ENCODE measurements at regions not wholly inside any gene's neighbourhood (a gene's known extent, or its start where the extent isn't known, plus 50 kb on each side); places are given as distances from the start of the nearest gene placed in this dataset.
"Not testable (repeated sequence)": the region's sequence is repeated elsewhere in the genome, so short reads cannot be mapped to it uniquely, and the experiment has no call there.

DNA sequence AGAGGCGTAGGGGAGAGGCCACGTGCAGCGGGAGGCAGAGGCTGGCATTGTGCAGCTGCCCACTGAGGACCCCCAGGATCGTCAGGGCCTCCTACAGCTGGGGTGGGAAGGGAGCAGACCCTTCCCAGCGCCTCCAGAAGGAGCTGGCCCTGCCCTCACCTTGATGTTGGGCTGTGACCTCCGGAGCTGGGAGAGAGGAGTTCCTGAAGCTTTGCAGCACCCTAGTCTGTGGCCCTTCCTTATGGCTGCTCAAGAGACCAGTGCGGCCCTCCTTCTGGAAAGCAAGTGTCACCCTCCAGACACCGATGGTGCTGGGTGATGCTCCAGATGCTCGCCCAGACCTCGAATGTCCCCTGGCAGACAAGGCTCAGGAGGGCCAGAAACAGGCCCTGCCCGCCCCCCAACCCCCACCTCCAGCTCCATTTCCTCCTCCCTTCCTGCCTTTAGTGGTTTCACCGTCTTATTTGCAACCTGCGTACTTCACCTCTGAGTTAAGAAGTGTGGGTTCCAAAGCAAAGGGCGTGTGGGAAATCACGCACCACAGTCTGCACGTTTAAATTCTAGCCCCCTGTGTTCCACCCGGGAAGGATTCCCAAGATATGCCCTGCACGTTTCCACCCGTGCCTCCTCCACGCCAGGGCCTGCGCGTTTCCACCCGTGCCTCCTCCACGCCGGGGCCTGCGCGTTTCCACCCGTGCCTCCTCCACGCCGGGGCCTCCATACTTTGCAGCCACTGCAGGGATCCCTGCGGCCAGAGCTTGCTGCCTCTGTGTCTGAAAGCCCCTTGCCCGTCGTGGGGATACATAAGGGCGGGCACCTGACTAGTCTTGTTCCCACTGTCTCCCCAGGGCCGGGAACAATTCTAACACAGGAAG, 152.6 kb downstream of the NPIPB11 start:
- TF ChIP-seq, protein P1, sequence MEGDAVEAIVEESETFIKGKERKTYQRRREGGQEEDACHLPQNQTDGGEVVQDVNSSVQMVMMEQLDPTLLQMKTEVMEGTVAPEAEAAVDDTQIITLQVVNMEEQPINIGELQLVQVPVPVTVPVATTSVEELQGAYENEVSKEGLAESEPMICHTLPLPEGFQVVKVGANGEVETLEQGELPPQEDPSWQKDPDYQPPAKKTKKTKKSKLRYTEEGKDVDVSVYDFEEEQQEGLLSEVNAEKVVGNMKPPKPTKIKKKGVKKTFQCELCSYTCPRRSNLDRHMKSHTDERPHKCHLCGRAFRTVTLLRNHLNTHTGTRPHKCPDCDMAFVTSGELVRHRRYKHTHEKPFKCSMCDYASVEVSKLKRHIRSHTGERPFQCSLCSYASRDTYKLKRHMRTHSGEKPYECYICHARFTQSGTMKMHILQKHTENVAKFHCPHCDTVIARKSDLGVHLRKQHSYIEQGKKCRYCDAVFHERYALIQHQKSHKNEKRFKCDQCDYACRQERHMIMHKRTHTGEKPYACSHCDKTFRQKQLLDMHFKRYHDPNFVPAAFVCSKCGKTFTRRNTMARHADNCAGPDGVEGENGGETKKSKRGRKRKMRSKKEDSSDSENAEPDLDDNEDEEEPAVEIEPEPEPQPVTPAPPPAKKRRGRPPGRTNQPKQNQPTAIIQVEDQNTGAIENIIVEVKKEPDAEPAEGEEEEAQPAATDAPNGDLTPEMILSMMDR (IDR thresholded peaks at IDR 0.05 in 2 of 3, conservative IDR thresholded peaks at IDR 0.05 in 1 of 3; ENCODE audit: control insufficient read depth in 2 of 3, extremely low read depth in 1 of 3, insufficient read depth in 1 of 3, low read depth in 3 of 3, low read length in 3 of 3) = not testable (repeated sequence)
- TF ChIP-seq PAX8 (IDR thresholded peaks at IDR 0.05); EP300 (IDR thresholded peaks at IDR 0.05; ENCODE audit: borderline replicate concordance in 1 of 2, control insufficient read depth in 1 of 2, low read depth in 2 of 2, low read length in 2 of 2): not testable (repeated sequence)
- TF ChIP-seq, protein P2, sequence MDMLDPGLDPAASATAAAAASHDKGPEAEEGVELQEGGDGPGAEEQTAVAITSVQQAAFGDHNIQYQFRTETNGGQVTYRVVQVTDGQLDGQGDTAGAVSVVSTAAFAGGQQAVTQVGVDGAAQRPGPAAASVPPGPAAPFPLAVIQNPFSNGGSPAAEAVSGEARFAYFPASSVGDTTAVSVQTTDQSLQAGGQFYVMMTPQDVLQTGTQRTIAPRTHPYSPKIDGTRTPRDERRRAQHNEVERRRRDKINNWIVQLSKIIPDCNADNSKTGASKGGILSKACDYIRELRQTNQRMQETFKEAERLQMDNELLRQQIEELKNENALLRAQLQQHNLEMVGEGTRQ (IDR thresholded peaks at IDR 0.05; ENCODE audit: borderline replicate concordance, low read depth, low read length) = not testable (repeated sequence)

Data from GM12878 (cell line).